ENCODE measurements at regions not wholly inside any gene's neighbourhood (a gene's known extent, or its start where the extent isn't known, plus 50 kb on each side); places are given as distances from the start of the nearest gene placed in this dataset.

DNA sequence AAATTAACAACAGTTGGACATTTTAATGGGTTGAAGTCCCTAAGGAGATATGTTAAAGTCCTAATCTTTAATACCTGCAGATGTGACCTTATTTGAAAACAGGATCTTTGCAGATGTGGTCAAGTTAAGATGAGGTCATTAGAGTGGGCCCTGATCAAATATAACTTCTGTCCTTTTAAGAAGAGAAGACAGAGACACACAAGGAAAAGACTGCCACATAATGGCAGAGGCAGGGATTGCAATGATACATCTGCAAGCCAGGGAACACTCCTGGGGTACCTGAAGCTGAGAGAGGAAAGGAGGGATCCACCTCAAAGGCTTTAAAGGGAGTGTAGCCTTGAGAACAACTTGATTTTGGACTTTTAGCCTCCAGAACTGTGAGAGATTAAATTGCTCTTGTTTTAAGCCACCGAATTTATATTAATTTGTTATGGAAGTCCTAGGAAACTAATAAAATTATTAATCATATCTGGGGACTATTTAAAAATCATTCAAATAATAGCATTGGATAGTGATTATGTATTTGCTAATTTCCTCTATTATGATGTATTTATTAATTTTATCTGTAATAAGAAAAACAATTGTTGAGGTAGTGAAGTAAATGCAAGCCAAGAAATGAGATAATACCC lies 700.0 kb upstream of the PCDH15 start:
- peak; percentile 54 for DNase-seq (ENCODE audit: low spot score)

GRCh38 chr10:55497893-55498499 lies 697.0 kb upstream of the PCDH15 start:
- DNase-seq (ENCODE audit: low spot score): no peak

DNA sequence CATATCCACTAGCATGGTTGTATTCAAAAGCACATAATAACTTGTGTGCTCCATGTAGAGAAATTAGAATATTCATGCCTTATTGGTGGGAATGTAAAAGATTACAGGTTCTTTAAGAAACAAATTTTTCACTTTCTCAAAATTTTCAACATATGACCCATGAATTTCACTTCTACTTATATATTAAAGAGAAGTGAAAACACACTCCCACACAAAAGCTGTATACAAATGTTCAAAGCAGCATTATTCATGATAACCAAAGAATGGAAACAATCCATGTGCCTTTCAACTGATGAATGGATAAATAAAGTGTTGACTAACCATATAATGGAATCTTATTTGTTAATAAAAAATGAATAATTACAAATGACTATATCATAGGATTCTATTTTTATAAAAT lies 694.5 kb upstream of the PCDH15 start:
- no peak for DNase-seq (ENCODE audit: low spot score)

DNA sequence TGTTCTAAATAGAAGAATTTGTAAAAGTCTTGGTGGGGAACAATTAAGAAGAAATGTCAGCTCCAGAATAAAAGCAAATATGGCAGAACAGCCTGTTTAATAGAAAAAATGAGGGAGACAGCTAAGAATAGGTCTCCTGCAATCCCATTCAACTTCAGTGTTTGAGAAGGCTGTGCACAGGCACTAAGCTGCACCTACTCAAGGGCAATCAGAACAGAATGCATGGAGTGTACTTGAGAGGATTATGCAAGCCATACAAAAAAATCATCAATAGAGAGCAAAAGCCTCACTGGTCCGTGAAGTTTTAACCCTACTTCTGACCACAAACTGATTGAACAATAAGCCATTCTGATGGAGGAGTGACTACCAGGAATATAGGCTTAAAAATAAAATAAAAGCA lies 690.7 kb upstream of the PCDH15 start:
- DNase-seq (ENCODE audit: low spot score): no peak

DNA sequence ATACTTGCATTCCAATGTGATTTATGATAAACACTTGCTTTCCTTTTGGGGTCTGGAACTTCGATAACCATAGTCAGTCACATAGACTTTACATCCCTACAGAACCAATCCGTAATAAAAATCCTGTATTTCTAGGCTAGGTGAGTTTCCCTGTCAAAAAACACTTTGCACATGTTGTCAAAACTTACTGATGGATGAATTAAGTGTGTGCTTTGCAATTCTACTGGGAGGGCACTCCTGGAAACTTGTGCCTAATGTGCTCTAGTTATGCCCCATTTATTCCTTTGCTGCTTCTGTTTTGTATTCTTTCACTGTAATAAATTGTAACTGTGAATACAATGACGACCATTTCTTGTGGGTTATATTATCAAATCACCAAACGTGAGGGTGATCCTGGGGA lies 684.8 kb upstream of the PCDH15 start:
- no peak for DNase-seq (ENCODE audit: low spot score)

- no peak for DNase-seq (ENCODE audit: low spot score)
Measured at GRCh38 chr10:55476129-55476528, 675.1 kb upstream of the PCDH15 start.

- DNase-seq (ENCODE audit: low spot score): no peak
Measured at GRCh38 chr10:55474258-55474657, 673.2 kb upstream of the PCDH15 start.

DNA sequence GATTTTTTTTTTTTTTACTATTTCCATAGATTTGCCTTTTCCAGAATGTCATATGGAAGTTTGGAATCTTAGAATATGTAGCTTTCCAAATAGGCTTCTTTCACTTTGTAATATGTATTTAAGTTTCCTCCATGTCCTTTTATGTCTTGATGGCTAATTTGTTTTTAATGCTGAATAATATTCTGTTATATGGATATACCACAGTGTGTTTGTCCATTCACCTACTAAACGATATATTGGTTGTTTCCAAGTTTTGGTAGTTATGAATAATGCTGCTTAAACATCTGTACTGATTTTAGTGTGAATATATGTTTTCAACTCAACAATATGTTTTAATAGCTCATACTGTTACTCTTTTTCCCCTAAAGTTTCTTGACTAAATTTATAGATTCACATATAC lies 669.8 kb upstream of the PCDH15 start:
- no peak for DNase-seq (ENCODE audit: low spot score)

DNA sequence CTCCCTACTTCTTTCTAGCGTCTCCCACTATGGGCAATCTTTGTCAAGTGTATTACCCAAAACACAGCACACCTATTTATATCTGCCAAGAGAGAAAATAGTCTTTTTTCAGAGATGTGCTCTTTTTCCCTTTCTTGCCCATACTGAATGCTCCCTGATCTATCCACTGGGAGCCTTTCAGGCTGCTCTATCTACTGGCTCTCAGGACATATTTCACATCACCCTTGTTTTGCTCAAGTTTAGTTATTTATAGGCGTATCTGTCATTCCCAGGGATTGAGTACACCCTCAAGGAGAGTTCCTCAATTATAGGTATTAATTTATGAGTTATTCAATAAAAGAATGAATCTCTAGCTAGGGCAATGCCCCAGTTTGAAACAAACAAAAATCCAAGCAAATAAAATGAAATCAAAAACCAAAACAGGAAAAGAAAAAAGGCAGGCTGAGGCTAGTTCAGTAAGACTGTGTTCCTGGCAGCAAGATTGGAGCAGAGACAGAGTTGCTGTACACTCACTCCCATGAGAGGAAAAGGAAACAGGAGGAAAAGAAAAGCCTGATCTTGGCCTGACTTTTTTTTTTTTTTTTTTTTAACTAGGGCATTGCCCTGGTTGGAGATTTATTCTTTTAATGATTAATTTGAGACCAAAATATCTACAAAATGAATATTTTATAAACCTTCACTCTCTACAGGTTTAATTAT lies 665.9 kb upstream of the PCDH15 start:
- DNase-seq (ENCODE audit: low spot score): no peak

DNA sequence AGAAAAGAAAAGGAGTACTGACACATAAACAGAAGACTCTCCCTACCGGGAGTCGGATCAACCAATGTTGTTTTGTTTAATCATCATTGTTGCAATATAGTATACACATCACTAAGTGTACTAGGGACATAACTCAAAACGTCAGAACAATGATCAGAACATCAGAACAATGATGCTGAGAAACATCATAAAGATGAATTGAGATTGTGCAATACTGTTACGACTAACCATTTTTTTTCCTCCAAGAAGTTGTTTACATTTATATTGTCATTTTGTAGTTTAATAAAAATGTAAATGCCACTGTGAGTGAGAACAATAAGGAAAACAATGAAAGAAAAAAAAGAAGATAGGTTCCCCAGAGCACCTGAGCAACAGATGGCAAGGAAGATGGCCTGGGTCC lies 663.1 kb upstream of the PCDH15 start:
- DNase-seq (ENCODE audit: low spot score): no peak

- no peak for DNase-seq (ENCODE audit: low spot score)
Measured at GRCh38 chr10:55460008-55460407, 659.0 kb upstream of the PCDH15 start.

GRCh38 chr10:55449981-55450380 lies 649.0 kb upstream of the PCDH15 start:
- no peak for DNase-seq (ENCODE audit: low spot score)

GRCh38 chr10:55446441-55447002 lies 645.5 kb upstream of the PCDH15 start:
- no peak for DNase-seq (ENCODE audit: low spot score)

GRCh38 chr10:55441777-55442176 lies 640.7 kb upstream of the PCDH15 start:
- no peak for DNase-seq (ENCODE audit: low spot score)

DNA sequence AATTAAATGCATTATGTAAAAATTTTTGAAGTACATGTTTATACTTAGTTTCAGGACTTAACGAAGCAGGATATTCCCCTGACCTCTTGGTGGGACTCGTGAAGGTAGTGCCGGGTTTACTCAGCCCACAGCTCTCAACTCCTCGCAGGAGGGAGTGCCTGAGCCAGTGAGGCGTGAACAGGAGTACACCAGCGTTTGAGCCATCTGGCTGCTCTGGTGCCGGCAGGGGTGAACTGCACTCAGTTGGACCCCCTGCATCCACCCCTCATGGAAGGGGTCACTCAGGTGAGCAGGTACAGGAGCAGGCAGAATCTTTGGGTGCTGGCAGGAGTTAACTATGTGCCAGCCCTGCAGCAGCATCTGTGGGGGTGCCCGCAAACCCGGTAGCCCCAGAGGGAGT lies 625.1 kb upstream of the PCDH15 start:
- DNase-seq (ENCODE audit: low spot score): no peak

DNA sequence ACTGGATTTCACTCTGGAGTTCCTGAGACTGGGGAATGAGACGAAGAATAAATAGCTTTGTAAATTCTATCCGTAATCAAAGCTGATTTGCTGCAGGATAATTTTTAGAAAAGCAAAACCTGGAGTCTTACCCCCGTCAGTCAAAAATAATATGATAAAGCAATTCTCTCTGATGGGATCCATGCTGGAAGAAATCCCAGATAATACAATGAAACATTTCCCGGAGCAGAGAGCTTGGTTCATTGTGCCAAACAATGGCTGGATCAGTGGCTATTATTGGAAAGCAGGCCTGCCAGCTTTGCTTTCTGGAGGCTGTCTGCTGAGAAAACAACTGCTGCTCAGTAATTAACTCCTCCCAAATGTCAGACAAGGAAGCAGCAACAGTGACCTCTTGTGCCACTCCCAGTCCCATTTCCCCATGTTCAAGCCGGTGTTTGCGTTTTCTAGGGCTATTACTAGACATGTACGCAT lies 609.4 kb upstream of the PCDH15 start:
- peak; percentile 51 for DNase-seq (ENCODE audit: low spot score)

GRCh38 chr10:55404094-55404493 lies 603.1 kb upstream of the PCDH15 start:
- DNase-seq (ENCODE audit: low spot score): no peak

- peak; percentile 11 for DNase-seq (ENCODE audit: low spot score)
Measured at GRCh38 chr10:55400075-55400849, 599.2 kb upstream of the PCDH15 start.

DNA sequence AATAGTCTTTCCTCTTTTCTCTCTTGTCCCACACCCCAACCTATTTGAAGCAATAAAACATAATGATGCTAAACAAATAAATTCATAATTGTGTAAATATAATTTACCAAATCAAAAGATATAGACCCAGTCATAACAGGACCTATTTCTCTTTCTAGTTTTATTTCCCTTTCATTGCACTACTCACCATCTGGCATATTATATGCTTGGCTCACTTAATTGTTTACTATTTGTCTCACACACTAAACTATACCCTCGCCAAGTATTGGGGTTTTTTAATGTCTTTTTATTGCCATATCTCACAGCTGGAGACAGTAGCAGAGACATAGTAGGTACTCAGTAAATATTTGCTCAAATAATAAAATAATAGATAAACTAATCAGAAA lies 597.5 kb upstream of the PCDH15 start:
- DNase-seq (ENCODE audit: low spot score): no peak

GRCh38 chr10:55397777-55398496 lies 596.9 kb upstream of the PCDH15 start:
- no peak for DNase-seq (ENCODE audit: low spot score)

GRCh38 chr10:55378196-55378595 lies 577.2 kb upstream of the PCDH15 start:
- DNase-seq (ENCODE audit: low spot score): no peak

DNA sequence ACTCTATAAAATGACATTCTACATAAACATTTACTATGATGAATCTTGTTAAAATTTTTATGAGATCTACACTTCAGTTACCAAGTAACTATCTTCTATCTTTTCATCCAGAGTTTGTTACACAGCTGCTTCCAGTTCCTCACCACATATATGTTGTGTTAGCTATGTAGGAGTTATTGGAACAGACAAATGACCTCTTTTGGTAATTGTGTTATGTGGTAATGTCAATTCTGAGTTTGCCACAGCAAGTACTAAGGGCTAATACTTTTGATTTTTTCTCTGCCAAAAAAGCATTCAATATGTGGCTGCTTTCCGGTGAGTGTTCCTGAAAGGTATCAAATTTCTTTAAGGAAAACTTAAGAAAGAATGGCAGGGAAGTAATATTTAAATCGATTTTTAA lies 573.9 kb upstream of the PCDH15 start:
- DNase-seq (ENCODE audit: low spot score): no peak

All from iPS-NIHi11 (cell line).